Activated B cell treated with CpG ODN at 0.5 μM for 24 hours (primary cell): ENCODE measurements at regions not wholly inside any gene's neighbourhood (a gene's known extent, or its start where the extent isn't known, plus 50 kb on each side); places are given as distances from the start of the nearest gene placed in this dataset.

Experiments
- ATAC-seq: fragments of 200-7000 bp; cut with Tn5 transposase; one replicate; pipeline ENCODE4 v1.10.0; 2021; ENCODE audit warnings: low read depth, mild to moderate bottlenecking, moderate library complexity
- CTCF ChIA-PET: fragments of 350-600 bp; sonication (Branson Sonifier 250); formaldehyde crosslinking; loops from one replicate; lab custom pipeline; 2021; ENCODE audit warnings: antibody characterized with exemption; lab: Charles Lee
- POLR2A ChIA-PET: fragments of 350-600 bp; sonication (Branson Sonifier 250); formaldehyde crosslinking; loops from one replicate; lab custom pipeline; 2021; ENCODE audit warnings: antibody characterized with exemption; lab: Charles Lee
- DNase-seq: peaks from one replicate; pipeline ENCODE4 v3.0.0; 2022
- H3K27ac Mint-ChIP-seq: one replicate; pipeline ENCODE4 v1.8.0; 2020; ENCODE audit warnings: mixed read lengths
- H3K27me3 Mint-ChIP-seq: one replicate; pipeline ENCODE4 v1.8.0; 2021; ENCODE audit warnings: mixed read lengths
- H3K36me3 Mint-ChIP-seq: one replicate; pipeline ENCODE4 v1.8.0; 2021; ENCODE audit warnings: low read depth, mixed read lengths
- H3K4me1 Mint-ChIP-seq: one replicate; pipeline ENCODE4 v1.8.0; 2021; ENCODE audit warnings: mixed read lengths
- H3K4me3 Mint-ChIP-seq: one replicate; pipeline ENCODE4 v1.8.0; 2020; ENCODE audit warnings: mild to moderate bottlenecking, mixed read lengths
- H3K9me3 Mint-ChIP-seq: one replicate; pipeline ENCODE4 v1.8.0; 2020; ENCODE audit warnings: mixed read lengths
- intact Hi-C: fragments of 100-400 bp; cut with micrococcal nuclease; formaldehyde crosslinking; loops from one replicate; pipeline ENCODE4 v1.15.1; 2024
- TF ChIP-seq, protein P1 (sequence below): fragments of 200-600 bp; IDR thresholded peaks from one replicate; pipeline ENCODE4 v1.8.0; 2022; ENCODE audit warnings: antibody characterized with exemption, mild to moderate bottlenecking

DNA sequence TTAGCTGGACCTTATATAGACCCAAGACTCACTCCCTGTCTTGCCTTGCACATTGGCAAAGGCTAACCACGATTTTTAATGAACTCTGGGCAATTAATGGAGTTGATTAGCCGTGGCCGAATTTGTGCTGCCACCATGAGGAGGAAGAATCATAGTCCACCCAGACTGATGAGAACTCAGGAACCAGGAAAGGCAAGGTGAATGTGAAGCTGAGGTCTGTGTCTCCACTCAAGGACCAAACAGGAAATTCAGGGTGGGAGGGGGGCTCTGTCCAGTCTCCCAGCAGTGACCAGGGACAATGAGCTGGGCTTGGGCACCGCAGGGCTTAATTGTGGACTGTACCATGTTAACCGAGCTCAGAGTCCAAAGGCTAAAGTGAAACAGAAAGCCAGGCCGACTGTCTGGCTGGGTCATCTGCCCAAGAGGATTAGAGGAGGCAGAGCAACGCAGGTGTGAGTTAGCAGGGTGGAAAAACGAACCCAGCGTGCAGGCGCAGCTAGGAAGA is 127.0 kb upstream of the JCAD start:
- Mint-ChIP-seq H3K4me3 (no peak overlapping the region), H3K36me3 (no peaks in the 10 kb centered on the region), H3K9me3 (no peaks in the 10 kb centered on the region), H3K27me3 (peaks cover 2% of the 10 kb centered on the region), H3K4me1 (peaks cover 6% of the 10 kb centered on the region), H3K27ac (no peak overlapping the region)
- no peak for DNase-seq
- intact Hi-C loops, result no loop called here
- TF ChIP-seq, protein P1, sequence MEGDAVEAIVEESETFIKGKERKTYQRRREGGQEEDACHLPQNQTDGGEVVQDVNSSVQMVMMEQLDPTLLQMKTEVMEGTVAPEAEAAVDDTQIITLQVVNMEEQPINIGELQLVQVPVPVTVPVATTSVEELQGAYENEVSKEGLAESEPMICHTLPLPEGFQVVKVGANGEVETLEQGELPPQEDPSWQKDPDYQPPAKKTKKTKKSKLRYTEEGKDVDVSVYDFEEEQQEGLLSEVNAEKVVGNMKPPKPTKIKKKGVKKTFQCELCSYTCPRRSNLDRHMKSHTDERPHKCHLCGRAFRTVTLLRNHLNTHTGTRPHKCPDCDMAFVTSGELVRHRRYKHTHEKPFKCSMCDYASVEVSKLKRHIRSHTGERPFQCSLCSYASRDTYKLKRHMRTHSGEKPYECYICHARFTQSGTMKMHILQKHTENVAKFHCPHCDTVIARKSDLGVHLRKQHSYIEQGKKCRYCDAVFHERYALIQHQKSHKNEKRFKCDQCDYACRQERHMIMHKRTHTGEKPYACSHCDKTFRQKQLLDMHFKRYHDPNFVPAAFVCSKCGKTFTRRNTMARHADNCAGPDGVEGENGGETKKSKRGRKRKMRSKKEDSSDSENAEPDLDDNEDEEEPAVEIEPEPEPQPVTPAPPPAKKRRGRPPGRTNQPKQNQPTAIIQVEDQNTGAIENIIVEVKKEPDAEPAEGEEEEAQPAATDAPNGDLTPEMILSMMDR, result no peak
- POLR2A ChIA-PET, result no interaction called here
- CTCF ChIA-PET, result no interaction called here
- no peak for ATAC-seq

GRCh38 chr10:30185916-30186315 is 126.5 kb upstream of the JCAD start:
- intact Hi-C loops, result no loop called here
- Mint-ChIP-seq H3K9me3 (no peaks in the 10 kb centered on the region), H3K27me3 (peaks cover 2% of the 10 kb centered on the region), H3K36me3 (no peaks in the 10 kb centered on the region), H3K4me3 (no peak overlapping the region), H3K27ac (no peak overlapping the region), H3K4me1 (peaks cover 6% of the 10 kb centered on the region)
- POLR2A ChIA-PET, result no interaction called here
- TF ChIP-seq, protein P1, result no peak
- ATAC-seq (no peak), DNase-seq (no peak)
- CTCF ChIA-PET, result no interaction called here

- peaks cover 2% of the 10 kb centered on the region for H3K27me3 Mint-ChIP-seq
- H3K27ac Mint-ChIP-seq, result no peak overlapping the region
- no peak for DNase-seq
- no peaks in the 10 kb centered on the region for H3K36me3 Mint-ChIP-seq
- CTCF ChIA-PET, result no interaction called here
- ATAC-seq, result no peak
- H3K4me1 Mint-ChIP-seq, result peaks cover 6% of the 10 kb centered on the region
- TF ChIP-seq, protein P1, result no peak
- H3K4me3 Mint-ChIP-seq, result no peak overlapping the region
- intact Hi-C loops, result no loop called here
- H3K9me3 Mint-ChIP-seq, result no peaks in the 10 kb centered on the region
- POLR2A ChIA-PET, result no interaction called here
Measured at GRCh38 chr10:30185341-30185740, 126.0 kb upstream of the JCAD start.

DNA sequence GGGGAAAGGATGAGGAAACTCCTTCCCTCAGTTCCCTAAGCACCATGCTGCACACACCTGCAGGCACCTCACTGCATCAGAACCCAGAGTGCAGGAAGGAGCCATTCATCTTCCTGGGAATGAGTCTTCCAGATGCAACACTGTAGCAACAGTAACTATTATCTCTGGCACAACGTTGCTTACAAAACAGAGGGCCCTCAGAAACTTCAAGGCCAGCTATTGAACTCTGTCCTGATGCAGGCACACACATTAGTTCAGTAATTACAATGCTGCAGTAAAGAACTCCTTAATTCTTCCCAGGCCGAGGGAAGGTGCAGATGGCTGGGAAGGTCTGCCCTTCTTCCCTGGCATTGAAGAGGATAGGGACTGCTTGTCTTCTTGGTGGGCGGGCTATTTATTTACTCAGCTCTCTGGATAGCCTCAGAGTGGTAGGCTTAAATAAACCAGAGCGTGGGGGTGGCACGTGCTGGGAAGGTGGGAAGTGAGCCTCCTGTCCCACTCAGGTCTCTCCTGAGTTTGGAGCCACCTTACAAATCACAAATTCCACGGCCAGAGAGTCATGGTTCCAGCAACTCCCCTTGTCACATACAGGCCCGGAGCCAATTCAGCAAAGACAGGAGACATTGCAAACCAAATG is 125.1 kb upstream of the JCAD start:
- peaks cover 6% of the 10 kb centered on the region for H3K4me1 Mint-ChIP-seq
- CTCF ChIA-PET, result no interaction called here
- intact Hi-C loops, result no loop called here
- H3K9me3 Mint-ChIP-seq, result no peaks in the 10 kb centered on the region
- TF ChIP-seq, protein P1, result no peak
- H3K27me3 Mint-ChIP-seq, result peaks cover 2% of the 10 kb centered on the region
- H3K27ac Mint-ChIP-seq, result no peak overlapping the region
- DNase-seq, result no peak
- H3K4me3 Mint-ChIP-seq, result no peak overlapping the region
- POLR2A ChIA-PET, result no interaction called here
- H3K36me3 Mint-ChIP-seq, result no peaks in the 10 kb centered on the region
- no peak for ATAC-seq

DNA sequence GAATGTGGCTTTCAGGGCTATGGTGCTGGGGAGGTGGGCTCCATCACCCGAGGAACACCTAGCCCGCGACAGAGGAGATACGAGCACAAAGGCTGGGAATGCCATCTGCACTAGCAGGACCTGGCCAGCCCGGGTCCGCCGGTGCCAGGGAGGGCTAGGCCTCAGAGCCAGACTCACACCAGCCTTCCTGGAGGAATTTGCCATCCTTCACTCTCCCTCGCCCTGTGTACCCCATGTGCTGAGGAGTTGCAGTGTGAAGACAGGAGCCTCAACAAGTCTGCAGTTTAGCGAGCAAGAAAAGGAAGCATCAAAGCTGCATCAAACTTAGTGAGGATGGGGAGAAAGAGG is 123.6 kb upstream of the JCAD start:
- DNase-seq (no peak), ATAC-seq (no peak)
- CTCF ChIA-PET, result no interaction called here
- Mint-ChIP-seq H3K27ac (no peak overlapping the region), H3K36me3 (no peaks in the 10 kb centered on the region), H3K27me3 (peaks cover 2% of the 10 kb centered on the region), H3K4me1 (peaks cover 6% of the 10 kb centered on the region), H3K9me3 (no peaks in the 10 kb centered on the region), H3K4me3 (no peak overlapping the region)
- TF ChIP-seq, protein P1, result no peak
- POLR2A ChIA-PET, result no interaction called here
- intact Hi-C loops, result no loop called here
